Transverse colon (tissue), 4 donors: ENCODE measurements at regions not wholly inside any gene's neighbourhood (a gene's known extent, or its start where the extent isn't known, plus 50 kb on each side); places are given as distances from the start of the nearest gene placed in this dataset.

Experiments used
- DNase-seq: peaks from one replicate; pipeline ENCODE4 v3.0.0-alpha.2; 2019
- H3K27ac ChIP-seq, 4 donors: fragments of 200-600 bp; sonication (generic); 2 replicates each; pipeline ENCODE4 v1.5.1; 2016 to 2018; ENCODE audit warnings: inconsistent platforms in 4 of 4
- H3K27me3 ChIP-seq: fragments of 200-600 bp; sonication (generic); 2 replicates; pipeline ENCODE4 v1.5.1; 2017; ENCODE audit warnings: inconsistent platforms
- H3K36me3 ChIP-seq, 4 donors: fragments of 200-600 bp; sonication (generic); 2 replicates each; pipeline ENCODE4 v1.5.1; 2017 to 2019; ENCODE audit warnings: inconsistent platforms in 4 of 4
- H3K4me1 ChIP-seq, 4 donors: fragments of 200-600 bp; sonication (generic); 2 replicates each; pipeline ENCODE4 v1.5.1; 2017 to 2020; ENCODE audit warnings: inconsistent platforms in 4 of 4
- H3K4me3 ChIP-seq, 4 donors: fragments of 200-600 bp; sonication (generic); 1 replicate in 1 of 4; 2 replicates in 3 of 4; pipeline versions ENCODE4 v1.5.1 to v1.6.1; 2017 to 2019; ENCODE audit warnings: inconsistent platforms in 4 of 4
- H3K9me3 ChIP-seq, 2 donors: fragments of 200-600 bp; sonication (generic); 2 replicates each; pipeline ENCODE4 v1.5.1; 2017 to 2019; ENCODE audit warnings: inconsistent platforms in 2 of 2
- CTCF ChIP-seq, 5 experiments: fragments of 200-600 bp in 3 of 5; fragments of 450-650 bp in 2 of 5; sonication (generic) in 3 of 5; IDR thresholded peaks; 1 replicate in 2 of 5; 2 replicates in 3 of 5; pipeline ENCODE4 v1.5.1; 2016 to 2017; ENCODE audit warnings: antibody characterized with exemption in 5 of 5, inconsistent platforms in 3 of 5, mild to moderate bottlenecking in 2 of 5, moderate library complexity in 1 of 5
- EP300 ChIP-seq: sonication (generic); formaldehyde crosslinking; IDR thresholded peaks from one replicate; pipeline ENCODE4 v1.6.1; 2017; ENCODE audit warnings: antibody characterized with exemption, low read depth
- POLR2A ChIP-seq: fragments of 450-650 bp; IDR thresholded peaks from one replicate; pipeline ENCODE4 v1.6.1; 2016; ENCODE audit warnings: antibody characterized with exemption, mild to moderate bottlenecking, moderate library complexity
- POLR2AphosphoS5 ChIP-seq, 3 donors: sonication (generic); formaldehyde crosslinking; IDR thresholded peaks; one replicate each; pipeline ENCODE4 v1.6.1; 2016; ENCODE audit warnings: antibody characterized with exemption in 3 of 3
- WGBS, 2 donors: methylation state at CpG; one replicate each; pipeline ENCODE4 v1.1.5; 2018; ENCODE audit warnings: low coverage in 1 of 2; 5-methylcytosine and 5-hydroxymethylcytosine counted together
- in situ Hi-C, 4 donors: fragments of 200-750 bp; cut with MboI; loops; one replicate each; pipeline versions ENCODE4 v1.15.0 to v1.15.1; 2017; ENCODE audit warnings: low sequenced_read_pairs in 3 of 4, low pct_ligation_motif_present in 1 of 4, low pct_unique_long_range_greater_than_20kb in 1 of 4
- intact Hi-C: fragments of 100-400 bp; cut with DNase I; formaldehyde crosslinking; loops from one replicate; pipeline ENCODE4 v1.15.1; 2023; ENCODE audit warnings: low total_unique reads

GRCh38 chr2:189927823-189928222, 134.7 kb downstream of the MSTN start:
- TF ChIP-seq POLR2AphosphoS5 (IDR thresholded peaks at IDR 0.05) (no peak), POLR2A (no peak), CTCF (IDR thresholded peaks at IDR 0.05) (no peak), EP300 (no peak)
- H3K27ac ChIP-seq: no peak overlapping the region
- in situ Hi-C loops: no loop called here
- H3K9me3 ChIP-seq: no peaks in the 10 kb centered on the region
- WGBS, 2 donors: 98 to 100% methylated on average over 1 of the region's 1 CpG
- H3K36me3 ChIP-seq: no peaks in the 10 kb centered on the region
- H3K4me3 ChIP-seq: no peak overlapping the region
- intact Hi-C loops: no loop called here
- no peaks in the 10 kb centered on the region for H3K27me3 ChIP-seq
- H3K4me1 ChIP-seq: no peaks in the 10 kb centered on the region
- no peak for DNase-seq
